DOHH2 (cell line): ENCODE measurements at regions not wholly inside any gene's neighbourhood (a gene's known extent, or its start where the extent isn't known, plus 50 kb on each side); places are given as distances from the start of the nearest gene placed in this dataset.

Source experiments
- H3F3A ChIP-seq: fragments of 200-600 bp; sonication (generic), shearing (Covaris generic); 2 replicates; pipeline ENCODE4 v1.6.0; 2016; ENCODE audit warnings: antibody characterized with exemption, mild to moderate bottlenecking; ENCODE audit not compliant: control insufficient read depth, insufficient read depth
- H3K27ac ChIP-seq: fragments of 200-600 bp; sonication (generic); 2 replicates; pipeline ENCODE4 v1.5.1; 2014; ENCODE audit warnings: low read depth, mild to moderate bottlenecking, low read length, moderate library complexity
- H3K27me3 ChIP-seq: fragments of 200-600 bp; sonication (generic); 2 replicates; pipeline ENCODE4 v1.6.1; 2014; ENCODE audit warnings: mild to moderate bottlenecking, low read length, mixed read lengths; ENCODE audit not compliant: control insufficient read depth
- H3K36me3 ChIP-seq: fragments of 200-600 bp; sonication (generic); 2 replicates; pipeline ENCODE4 v1.6.1; 2014; ENCODE audit warnings: mild to moderate bottlenecking, low read length, moderate library complexity, mixed read lengths; ENCODE audit not compliant: control insufficient read depth
- H3K4me1 ChIP-seq: fragments of 200-600 bp; sonication (generic); 2 replicates; pipeline ENCODE4 v1.6.1; 2014; ENCODE audit warnings: mild to moderate bottlenecking, low read length, mixed read lengths; ENCODE audit not compliant: control insufficient read depth
- H3K4me2 ChIP-seq: fragments of 200-600 bp; sonication (generic); 2 replicates; pipeline ENCODE4 v1.6.0; 2014; ENCODE audit warnings: mild to moderate bottlenecking, low read length, moderate library complexity
- H3K4me3 ChIP-seq: fragments of 200-600 bp; sonication (generic); 2 replicates; pipeline ENCODE4 v1.5.1; 2014; ENCODE audit warnings: mild to moderate bottlenecking, low read length, mixed read lengths
- H3K79me2 ChIP-seq: fragments of 200-600 bp; sonication (generic); 2 replicates; pipeline ENCODE4 v1.6.1; 2014; ENCODE audit warnings: mild to moderate bottlenecking, low read length, mixed read lengths; ENCODE audit not compliant: control insufficient read depth
- H3K9me2 ChIP-seq: fragments of 200-600 bp; sonication (generic); replicated peaks from 2 replicates; pipeline ENCODE4 v1.6.1; 2014; ENCODE audit warnings: mild to moderate bottlenecking, low read length, mixed read lengths; ENCODE audit not compliant: control insufficient read depth
- H3K9me3 ChIP-seq: fragments of 200-600 bp; sonication (generic); 2 replicates; pipeline ENCODE4 v1.6.1; 2014; ENCODE audit warnings: antibody characterized with exemption, low read length, mixed read lengths; ENCODE audit not compliant: control insufficient read depth, insufficient read depth
- H4K20me1 ChIP-seq: fragments of 200-600 bp; sonication (generic); 2 replicates; pipeline ENCODE4 v1.6.0; 2014; ENCODE audit warnings: low read depth, mild to moderate bottlenecking, antibody characterized with exemption, low read length, moderate library complexity; ENCODE audit not compliant: control insufficient read depth, insufficient read depth
- EZH2phosphoT487 ChIP-seq: fragments of 200-600 bp; sonication (generic); IDR thresholded peaks from 2 replicates; pipeline ENCODE4 v1.6.1; 2017; ENCODE audit warnings: borderline replicate concordance, mild to moderate bottlenecking, antibody characterized with exemption, low read length, moderate library complexity, mixed read lengths
- TF ChIP-seq, protein P1 (sequence below): fragments of 200-600 bp; sonication (generic); IDR thresholded peaks from one replicate; pipeline ENCODE4 v1.5.1; 2014; ENCODE audit warnings: antibody characterized with exemption, mild to moderate bottlenecking, low read depth, low read length; ENCODE audit not compliant: poor library complexity, severe bottlenecking

- Histone ChIP-seq H3K9me3 (no peaks in the 10 kb centered on the region), H3K27me3 (no peaks in the 10 kb centered on the region), H3K4me3 (no peak overlapping the region), H3K4me1 (no peaks in the 10 kb centered on the region), H3K27ac (no peak overlapping the region), H3K4me2 (no peak overlapping the region), H3K36me3 (no peaks in the 10 kb centered on the region), H4K20me1 (no peaks in the 10 kb centered on the region), H3K79me2 (no peaks in the 10 kb centered on the region), H3F3A (no peaks in the 10 kb centered on the region), H3K9me2 (no peaks in the 10 kb centered on the region)
- TF ChIP-seq EZH2phosphoT487: no peak
- TF ChIP-seq, protein P1, sequence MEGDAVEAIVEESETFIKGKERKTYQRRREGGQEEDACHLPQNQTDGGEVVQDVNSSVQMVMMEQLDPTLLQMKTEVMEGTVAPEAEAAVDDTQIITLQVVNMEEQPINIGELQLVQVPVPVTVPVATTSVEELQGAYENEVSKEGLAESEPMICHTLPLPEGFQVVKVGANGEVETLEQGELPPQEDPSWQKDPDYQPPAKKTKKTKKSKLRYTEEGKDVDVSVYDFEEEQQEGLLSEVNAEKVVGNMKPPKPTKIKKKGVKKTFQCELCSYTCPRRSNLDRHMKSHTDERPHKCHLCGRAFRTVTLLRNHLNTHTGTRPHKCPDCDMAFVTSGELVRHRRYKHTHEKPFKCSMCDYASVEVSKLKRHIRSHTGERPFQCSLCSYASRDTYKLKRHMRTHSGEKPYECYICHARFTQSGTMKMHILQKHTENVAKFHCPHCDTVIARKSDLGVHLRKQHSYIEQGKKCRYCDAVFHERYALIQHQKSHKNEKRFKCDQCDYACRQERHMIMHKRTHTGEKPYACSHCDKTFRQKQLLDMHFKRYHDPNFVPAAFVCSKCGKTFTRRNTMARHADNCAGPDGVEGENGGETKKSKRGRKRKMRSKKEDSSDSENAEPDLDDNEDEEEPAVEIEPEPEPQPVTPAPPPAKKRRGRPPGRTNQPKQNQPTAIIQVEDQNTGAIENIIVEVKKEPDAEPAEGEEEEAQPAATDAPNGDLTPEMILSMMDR: no peak
These were observed 275.8 kb downstream of the FAT3 start for GRCh38 chr11:92500453-92500852.

DNA sequence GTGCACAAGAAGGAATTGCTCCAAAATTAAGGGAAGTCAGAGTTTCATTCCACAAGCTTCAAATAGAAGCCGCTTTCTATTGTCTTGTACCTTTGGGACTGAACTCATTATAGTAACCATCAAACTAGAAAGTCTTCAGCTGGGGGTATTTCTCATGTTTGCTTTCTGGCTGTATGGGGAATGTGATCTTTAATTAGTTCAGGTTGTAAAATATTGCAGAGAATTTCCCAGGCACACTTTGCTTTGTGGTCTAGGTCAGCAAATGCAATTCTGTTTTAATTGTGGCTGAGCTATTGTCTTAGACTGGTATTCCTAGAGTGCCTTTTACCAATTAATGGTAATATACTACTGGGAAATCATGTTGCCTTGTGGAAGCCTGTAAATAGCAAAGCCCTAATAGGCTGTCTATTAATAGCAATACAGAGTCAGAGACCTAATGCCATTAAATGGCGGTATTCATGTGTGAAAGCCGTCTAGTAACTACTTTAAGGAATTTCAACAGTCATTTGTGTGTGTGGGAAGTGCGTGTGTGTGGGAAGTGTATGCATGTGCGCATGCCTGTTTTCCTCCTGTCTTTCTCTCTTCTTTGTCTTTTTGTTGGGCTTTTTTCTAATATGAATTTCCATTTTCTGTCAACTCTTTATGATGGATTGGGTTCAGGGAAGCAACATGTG lies 276.6 kb downstream of the FAT3 start:
- Histone ChIP-seq H3K9me2 (no peaks in the 10 kb centered on the region), H3F3A (no peaks in the 10 kb centered on the region), H3K9me3 (no peaks in the 10 kb centered on the region), H3K27me3 (no peaks in the 10 kb centered on the region), H3K79me2 (no peaks in the 10 kb centered on the region), H3K4me2 (no peak overlapping the region), H3K4me3 (no peak overlapping the region), H3K4me1 (no peaks in the 10 kb centered on the region), H3K36me3 (no peaks in the 10 kb centered on the region), H3K27ac (no peak overlapping the region), H4K20me1 (no peaks in the 10 kb centered on the region)
- TF ChIP-seq, protein P1: no peak
- no peak for TF ChIP-seq EZH2phosphoT487

- Histone ChIP-seq H3K79me2 (no peaks in the 10 kb centered on the region), H3K9me2 (no peaks in the 10 kb centered on the region), H3K27me3 (no peaks in the 10 kb centered on the region), H4K20me1 (no peaks in the 10 kb centered on the region), H3K4me2 (no peak overlapping the region), H3K36me3 (no peaks in the 10 kb centered on the region), H3K9me3 (no peaks in the 10 kb centered on the region), H3F3A (no peaks in the 10 kb centered on the region), H3K4me1 (no peaks in the 10 kb centered on the region), H3K4me3 (no peak overlapping the region), H3K27ac (no peak overlapping the region)
- TF ChIP-seq, protein P1: no peak
These were observed 279.4 kb downstream of the FAT3 start for GRCh38 chr11:92504004-92504403.
